Lower leg skin (tissue), 3 donors: ENCODE measurements at regions not wholly inside any gene's neighbourhood (a gene's known extent, or its start where the extent isn't known, plus 50 kb on each side); places are given as distances from the start of the nearest gene placed in this dataset.

Experiments
- CTCF ChIP-seq, 3 donors: fragments of 450-650 bp; IDR thresholded peaks; one replicate each; pipeline ENCODE4 v1.5.1; 2016; ENCODE audit warnings: antibody characterized with exemption in 3 of 3, mild to moderate bottlenecking in 3 of 3, moderate library complexity in 2 of 3
- POLR2A ChIP-seq, 2 donors: fragments of 450-650 bp; IDR thresholded peaks; one replicate each; pipeline ENCODE4 v1.6.1; 2016 to 2017; ENCODE audit warnings: antibody characterized with exemption in 2 of 2, mild to moderate bottlenecking in 1 of 2, moderate library complexity in 1 of 2

GRCh38 chr15:92273723-92274122 is 120.0 kb upstream of the ST8SIA2 start:
- TF ChIP-seq CTCF (IDR thresholded peaks at IDR 0.05) (no peak), POLR2A (IDR thresholded peaks at IDR 0.05) (no peak)
